Central memory CD8-positive, alpha-beta T cell (primary cell): ENCODE measurements at regions not wholly inside any gene's neighbourhood (a gene's known extent, or its start where the extent isn't known, plus 50 kb on each side); places are given as distances from the start of the nearest gene placed in this dataset.

Experiments
- ATAC-seq: fragments of 150-1000 bp; cut with Tn5 transposase; replicated peaks from 2 replicates; pipeline ENCODE4 v1.10.0; 2022; ENCODE audit warnings: mild to moderate bottlenecking, moderate FRiP score, moderate number of reproducible peaks; ENCODE audit not compliant: poor library complexity, severe bottlenecking; ENCODE audit errors: extremely low read depth
- DNase-seq, 2 donors: peaks; one replicate each; pipeline ENCODE4 v3.0.0; 2021; ENCODE audit warnings: low spot score in 2 of 2
- H3K27ac Mint-ChIP-seq: one replicate; pipeline ENCODE4 v1.8.0; 2022; ENCODE audit warnings: low read depth, mild to moderate bottlenecking, moderate library complexity, mixed read lengths
- H3K27me3 Mint-ChIP-seq: one replicate; pipeline ENCODE4 v1.8.0; 2022; ENCODE audit warnings: mixed read lengths
- H3K36me3 Mint-ChIP-seq: one replicate; pipeline ENCODE4 v1.8.0; 2022; ENCODE audit warnings: mild to moderate bottlenecking, moderate library complexity, mixed read lengths; ENCODE audit not compliant: insufficient read depth
- H3K4me1 Mint-ChIP-seq: one replicate; pipeline ENCODE4 v1.8.0; 2022; ENCODE audit warnings: mixed read lengths
- H3K4me3 Mint-ChIP-seq: one replicate; pipeline ENCODE4 v1.8.0; 2022; ENCODE audit warnings: mild to moderate bottlenecking, moderate library complexity, mixed read lengths
- H3K9me3 Mint-ChIP-seq: one replicate; pipeline ENCODE4 v1.8.0; 2022; ENCODE audit warnings: mixed read lengths

- Mint-ChIP-seq H3K4me3 (no peak overlapping the region), H3K36me3 (no peaks in the 10 kb centered on the region), H3K9me3 (no peaks in the 10 kb centered on the region), H3K27me3 (peaks cover 62% of the 10 kb centered on the region), H3K4me1 (no peaks in the 10 kb centered on the region), H3K27ac (no peak overlapping the region)
- ATAC-seq = no peak
- DNase-seq = no peak
Measured at GRCh38 chr14:101502761-101503392, 58.4 kb upstream of the DIO3 start.

- Mint-ChIP-seq H3K9me3 (no peaks in the 10 kb centered on the region), H3K27me3 (peaks cover 55% of the 10 kb centered on the region), H3K27ac (no peak overlapping the region), H3K36me3 (no peaks in the 10 kb centered on the region), H3K4me3 (no peak overlapping the region), H3K4me1 (no peaks in the 10 kb centered on the region)
- no peak for ATAC-seq
- no peak for DNase-seq
Measured at GRCh38 chr14:101503431-101504095, 57.7 kb upstream of the DIO3 start.

- Mint-ChIP-seq H3K27me3 (peaks cover 48% of the 10 kb centered on the region), H3K4me1 (no peaks in the 10 kb centered on the region)
Measured at GRCh38 chr14:101504096-101504948, 57.0 kb upstream of the DIO3 start.

GRCh38 chr14:101505236-101505970, 55.9 kb upstream of the DIO3 start:
- Mint-ChIP-seq H3K4me3 (no peak overlapping the region), H3K36me3 (no peaks in the 10 kb centered on the region), H3K4me1 (no peaks in the 10 kb centered on the region), H3K9me3 (no peaks in the 10 kb centered on the region), H3K27ac (no peak overlapping the region), H3K27me3 (peaks cover 37% of the 10 kb centered on the region)
- DNase-seq (no peak), ATAC-seq (no peak)

More at GRCh38 chr14:101504096-101504948, 57.0 kb upstream of the DIO3 start:
- no peak for DNase-seq
- Mint-ChIP-seq H3K36me3 (no peaks in the 10 kb centered on the region), H3K27ac (no peak overlapping the region), H3K4me3 (no peak overlapping the region), H3K9me3 (no peaks in the 10 kb centered on the region)
- ATAC-seq = no peak

GRCh38 chr14:101506211-101506925, 54.9 kb upstream of the DIO3 start:
- Mint-ChIP-seq H3K9me3 (no peaks in the 10 kb centered on the region), H3K4me3 (no peak overlapping the region)

GRCh38 chr14:101506926-101507835, 54.1 kb upstream of the DIO3 start:
- H3K27ac Mint-ChIP-seq = no peak overlapping the region
- no peaks in the 10 kb centered on the region for H3K4me1 Mint-ChIP-seq
- H3K27me3 Mint-ChIP-seq = peaks cover 19% of the 10 kb centered on the region
- H3K36me3 Mint-ChIP-seq = no peaks in the 10 kb centered on the region
- H3K9me3 Mint-ChIP-seq = no peaks in the 10 kb centered on the region
- H3K4me3 Mint-ChIP-seq = no peak overlapping the region
- ATAC-seq (no peak), DNase-seq (no peak)

More at GRCh38 chr14:101506211-101506925, 54.9 kb upstream of the DIO3 start:
- ATAC-seq = no peak
- Mint-ChIP-seq H3K27ac (no peak overlapping the region), H3K36me3 (no peaks in the 10 kb centered on the region), H3K4me1 (no peaks in the 10 kb centered on the region), H3K27me3 (peaks cover 27% of the 10 kb centered on the region)
- DNase-seq = no peak

- Mint-ChIP-seq H3K36me3 (no peaks in the 10 kb centered on the region), H3K4me3 (no peak overlapping the region), H3K27ac (no peak overlapping the region)
Measured at GRCh38 chr14:101507836-101508150, 53.5 kb upstream of the DIO3 start.

GRCh38 chr14:101508196-101508947, 52.9 kb upstream of the DIO3 start:
- ATAC-seq = no peak
- Mint-ChIP-seq H3K9me3 (no peaks in the 10 kb centered on the region), H3K27me3 (peaks cover 13% of the 10 kb centered on the region), H3K36me3 (no peaks in the 10 kb centered on the region), H3K4me1 (no peaks in the 10 kb centered on the region), H3K4me3 (no peak overlapping the region), H3K27ac (no peak overlapping the region)
- no peak for DNase-seq

More at GRCh38 chr14:101507836-101508150, 53.5 kb upstream of the DIO3 start:
- no peaks in the 10 kb centered on the region for H3K9me3 Mint-ChIP-seq
- DNase-seq (no peak), ATAC-seq (no peak)
- peaks cover 13% of the 10 kb centered on the region for H3K27me3 Mint-ChIP-seq
- no peaks in the 10 kb centered on the region for H3K4me1 Mint-ChIP-seq

- H3K27me3 Mint-ChIP-seq = peaks cover 5% of the 10 kb centered on the region
- H3K36me3 Mint-ChIP-seq = no peaks in the 10 kb centered on the region
- no peak overlapping the region for H3K4me3 Mint-ChIP-seq
- H3K27ac Mint-ChIP-seq = no peak overlapping the region
- H3K4me1 Mint-ChIP-seq = no peaks in the 10 kb centered on the region
- no peak for ATAC-seq
- no peaks in the 10 kb centered on the region for H3K9me3 Mint-ChIP-seq
- DNase-seq = no peak
Measured at GRCh38 chr14:101508948-101509729, 52.2 kb upstream of the DIO3 start.

GRCh38 chr14:101509730-101510371, 51.4 kb upstream of the DIO3 start:
- Mint-ChIP-seq H3K36me3 (no peaks in the 10 kb centered on the region), H3K4me3 (no peak overlapping the region), H3K4me1 (no peaks in the 10 kb centered on the region), H3K27me3 (no peaks in the 10 kb centered on the region), H3K9me3 (no peaks in the 10 kb centered on the region), H3K27ac (no peak overlapping the region)
- DNase-seq (no peak), ATAC-seq (no peak)
